IPS DF 6.9 (cell line): ENCODE measurements at regions not wholly inside any gene's neighbourhood (a gene's known extent, or its start where the extent isn't known, plus 50 kb on each side); places are given as distances from the start of the nearest gene placed in this dataset.

ENCODE experiments used
- DNase-seq: peaks from one replicate; pipeline ENCODE4 v3.0.0-alpha.2; 2013; ENCODE audit warnings: low read depth, low spot score
- H3K27ac ChIP-seq: one replicate; pipeline ENCODE4 v1.5.1; 2013; ENCODE audit warnings: low read length, control low read depth
- H3K27me3 ChIP-seq: 2 replicates; pipeline ENCODE4 v1.6.1; 2013; ENCODE audit warnings: mild to moderate bottlenecking, low read length; ENCODE audit not compliant: control insufficient read depth, insufficient read depth
- H3K36me3 ChIP-seq: 2 replicates; pipeline ENCODE4 v1.6.1; 2013; ENCODE audit warnings: low read length; ENCODE audit not compliant: control insufficient read depth, insufficient read depth
- H3K4me1 ChIP-seq: 2 replicates; pipeline ENCODE4 v1.6.1; 2013; ENCODE audit warnings: low read length; ENCODE audit not compliant: control insufficient read depth, insufficient read depth
- H3K4me3 ChIP-seq: 2 replicates; pipeline ENCODE4 v1.5.1; 2013; ENCODE audit warnings: mild to moderate bottlenecking, low read length
- H3K9me3 ChIP-seq: 2 replicates; pipeline ENCODE4 v1.6.1; 2013; ENCODE audit warnings: low read length, inconsistent platforms; ENCODE audit not compliant: control insufficient read depth, insufficient read depth
- WGBS: extraction: QIAGEN DNeasy Blood & Tissue Kit; methylation state at CpG from one replicate; pipeline ENCODE4 v1.1.7; 2013; ENCODE audit warnings: mixed read lengths, missing lambda C conversion rate; ENCODE audit not compliant: insufficient read length, insufficient coverage; 5-methylcytosine and 5-hydroxymethylcytosine counted together

GRCh38 chr7:26070290-26070689, 81.7 kb upstream of the NFE2L3 start:
- no peak for DNase-seq
- Histone ChIP-seq H3K36me3 (no peaks in the 10 kb centered on the region), H3K4me1 (no peaks in the 10 kb centered on the region; the same call in 1 of the 2 replicates), H3K27me3 (no peaks in the 10 kb centered on the region), H3K9me3 (no peaks in the 10 kb centered on the region), H3K27ac (no peak overlapping the region), H3K4me3 (no peak overlapping the region)
- WGBS, result no CpG with 5 or more reads among the region's 2 CpGs

- DNase-seq, result no peak
- H3K27ac ChIP-seq, result no peak overlapping the region
- H3K36me3 ChIP-seq, result no peaks in the 10 kb centered on the region
- H3K4me1 ChIP-seq, result no peaks in the 10 kb centered on the region; the same call in 1 of the 2 replicates
- no peaks in the 10 kb centered on the region for H3K9me3 ChIP-seq
- 100% methylated on average over 2 of the region's 4 CpGs for WGBS
- no peaks in the 10 kb centered on the region for H3K27me3 ChIP-seq
- H3K4me3 ChIP-seq, result no peak overlapping the region
Measured at GRCh38 chr7:26071622-26072456, 80.2 kb upstream of the NFE2L3 start.

- no peaks in the 10 kb centered on the region for H3K27me3 ChIP-seq
- no peak overlapping the region for H3K4me3 ChIP-seq
- H3K36me3 ChIP-seq, result no peaks in the 10 kb centered on the region
- H3K27ac ChIP-seq, result no peak overlapping the region
- no peaks in the 10 kb centered on the region; the same call in 1 of the 2 replicates for H3K4me1 ChIP-seq
- H3K9me3 ChIP-seq, result no peaks in the 10 kb centered on the region
- no CpG with 5 or more reads among the region's 4 CpGs for WGBS
- DNase-seq, result no peak
Measured at GRCh38 chr7:26073041-26073440, 79.0 kb upstream of the NFE2L3 start.

GRCh38 chr7:26074919-26075318, 77.1 kb upstream of the NFE2L3 start:
- WGBS, result no CpG with 5 or more reads among the region's 4 CpGs
- H3K4me1 ChIP-seq, result no peaks in the 10 kb centered on the region; the same call in 1 of the 2 replicates
- no peak for DNase-seq
- H3K9me3 ChIP-seq, result no peaks in the 10 kb centered on the region
- no peak overlapping the region for H3K4me3 ChIP-seq
- H3K36me3 ChIP-seq, result no peaks in the 10 kb centered on the region
- no peak overlapping the region for H3K27ac ChIP-seq
- H3K27me3 ChIP-seq, result no peaks in the 10 kb centered on the region

GRCh38 chr7:26076691-26077090, 75.3 kb upstream of the NFE2L3 start:
- DNase-seq, result no peak
- Histone ChIP-seq H3K9me3 (no peaks in the 10 kb centered on the region), H3K4me1 (no peaks in the 10 kb centered on the region; the same call in 1 of the 2 replicates), H3K27ac (no peak overlapping the region), H3K36me3 (no peaks in the 10 kb centered on the region), H3K4me3 (no peak overlapping the region), H3K27me3 (no peaks in the 10 kb centered on the region)
- no CpG with 5 or more reads among the region's 6 CpGs for WGBS

DNA sequence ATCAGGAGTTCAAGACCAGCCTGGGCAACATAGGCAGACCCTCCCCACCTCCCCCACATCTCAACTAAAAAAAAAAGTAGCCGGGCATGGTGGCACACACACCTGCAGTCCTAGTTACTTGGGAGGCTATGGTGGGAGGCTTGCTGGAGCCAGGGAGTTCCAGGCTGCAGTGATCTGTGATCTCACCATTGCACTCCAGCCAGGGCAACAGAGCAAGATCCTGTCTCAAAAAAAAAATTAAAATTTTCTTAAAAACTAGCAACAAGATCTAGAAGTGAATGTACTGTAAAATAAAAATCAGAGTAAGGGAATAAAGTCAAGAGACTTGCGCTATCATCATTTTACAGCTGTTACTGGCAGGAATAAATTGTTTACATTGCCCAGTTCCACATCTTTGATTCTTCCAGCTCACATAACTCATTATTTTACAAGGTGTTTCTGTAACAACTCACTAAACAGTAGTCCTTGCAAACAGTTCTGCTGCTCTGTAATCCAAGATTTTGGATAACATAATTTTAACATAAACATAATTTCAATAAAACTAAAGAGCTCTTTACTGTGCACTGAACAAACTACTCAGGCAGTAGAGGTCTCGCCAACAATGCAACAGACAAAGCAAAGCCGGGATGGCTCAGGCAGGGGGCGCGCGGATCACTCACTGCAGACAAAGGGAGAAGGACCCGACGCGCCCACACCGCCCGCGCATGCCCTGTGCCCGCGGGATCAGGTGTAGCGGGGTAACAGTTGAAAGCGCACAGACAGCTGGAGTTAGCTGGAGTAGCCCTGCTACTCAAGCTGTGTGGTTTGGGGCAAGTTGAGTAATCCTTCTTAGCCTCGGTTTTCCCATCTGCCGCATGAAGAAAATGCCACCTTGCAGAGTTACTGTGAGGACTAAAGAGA, 73.3 kb upstream of the NFE2L3 start:
- Histone ChIP-seq H3K27me3 (no peaks in the 10 kb centered on the region), H3K27ac (no peak overlapping the region), H3K9me3 (no peaks in the 10 kb centered on the region), H3K36me3 (no peaks in the 10 kb centered on the region), H3K4me1 (no peaks in the 10 kb centered on the region), H3K4me3 (no peak overlapping the region)
- no peak for DNase-seq
- no CpG with 5 or more reads among the region's 19 CpGs for WGBS

GRCh38 chr7:26081638-26082037, 70.4 kb upstream of the NFE2L3 start:
- Histone ChIP-seq H3K27ac (no peak overlapping the region), H3K36me3 (no peaks in the 10 kb centered on the region), H3K27me3 (no peaks in the 10 kb centered on the region), H3K4me1 (peaks cover 1% of the 10 kb centered on the region; the same call in 1 of the 2 replicates), H3K9me3 (no peaks in the 10 kb centered on the region), H3K4me3 (no peak overlapping the region)
- WGBS, result no CpG with 5 or more reads among the region's 2 CpGs
- DNase-seq, result no peak

DNA sequence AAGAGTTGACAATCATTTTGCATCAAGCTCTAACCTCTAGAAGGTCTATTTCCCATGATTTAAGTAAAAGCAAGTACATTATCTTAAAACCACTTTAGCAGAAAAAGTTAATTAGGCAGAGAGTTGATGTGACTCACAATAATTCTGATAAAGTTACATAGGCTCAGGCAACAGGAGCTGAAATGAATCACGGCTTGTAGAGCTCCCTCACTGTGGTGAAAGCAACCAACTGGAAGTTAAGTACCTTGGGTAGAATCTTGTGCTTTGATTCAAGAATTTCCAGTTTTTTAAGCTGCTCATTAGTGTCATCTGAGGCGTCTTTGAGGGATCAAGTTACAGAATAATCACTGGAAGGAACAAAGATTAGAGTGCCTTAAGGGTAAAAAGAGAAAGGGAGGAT, 68.9 kb upstream of the NFE2L3 start:
- no peaks in the 10 kb centered on the region for H3K9me3 ChIP-seq
- no peak overlapping the region for H3K4me3 ChIP-seq
- peaks cover 1% of the 10 kb centered on the region; the same call in 1 of the 2 replicates for H3K4me1 ChIP-seq
- no peaks in the 10 kb centered on the region for H3K36me3 ChIP-seq
- H3K27ac ChIP-seq, result no peak overlapping the region
- no peaks in the 10 kb centered on the region for H3K27me3 ChIP-seq
- no CpG with 5 or more reads among the region's 2 CpGs for WGBS
- DNase-seq, result no peak

GRCh38 chr7:26084418-26084817, 67.6 kb upstream of the NFE2L3 start:
- no peak overlapping the region for H3K27ac ChIP-seq
- no peaks in the 10 kb centered on the region for H3K27me3 ChIP-seq
- H3K36me3 ChIP-seq, result no peaks in the 10 kb centered on the region
- H3K9me3 ChIP-seq, result no peaks in the 10 kb centered on the region
- H3K4me3 ChIP-seq, result no peak overlapping the region
- H3K4me1 ChIP-seq, result peaks cover 1% of the 10 kb centered on the region; the same call in 1 of the 2 replicates
- DNase-seq, result no peak
- no CpG with 5 or more reads among the region's 7 CpGs for WGBS

GRCh38 chr7:26085771-26086170, 66.2 kb upstream of the NFE2L3 start:
- DNase-seq, result no peak
- Histone ChIP-seq H3K4me1 (peaks cover 1% of the 10 kb centered on the region; the same call in 1 of the 2 replicates), H3K36me3 (no peaks in the 10 kb centered on the region), H3K27me3 (no peaks in the 10 kb centered on the region), H3K9me3 (no peaks in the 10 kb centered on the region), H3K4me3 (no peak overlapping the region), H3K27ac (no peak overlapping the region)
- WGBS, result no CpG with 5 or more reads among the region's 7 CpGs
